ENCODE measurements at regions not wholly inside any gene's neighbourhood (a gene's known extent, or its start where the extent isn't known, plus 50 kb on each side); places are given as distances from the start of the nearest gene placed in this dataset.

- no peaks in the 10 kb centered on the region for H3K27me3 ChIP-seq
- no peaks in the 10 kb centered on the region for H3K36me3 ChIP-seq
- DNase-seq: no peak
- no peak overlapping the region for H3K4me3 ChIP-seq
- H3K9me3 ChIP-seq: peaks cover 18% of the 10 kb centered on the region
Observed at GRCh38 chr3:159937561-159938166, 51.0 kb upstream of the IL12A start.

GRCh38 chr3:159938714-159939113 lies 49.9 kb upstream of the IL12A start:
- Histone ChIP-seq H3K4me3 (no peak overlapping the region), H3K27me3 (no peaks in the 10 kb centered on the region), H3K9me3 (peaks cover 16% of the 10 kb centered on the region), H3K36me3 (no peaks in the 10 kb centered on the region)
- DNase-seq: no peak

Measured in MG63 (cell line).